RWPE2 (cell line): ENCODE measurements at regions not wholly inside any gene's neighbourhood (a gene's known extent, or its start where the extent isn't known, plus 50 kb on each side); places are given as distances from the start of the nearest gene placed in this dataset.

ENCODE experiments used
- ATAC-seq: fragments of 200-7000 bp; cut with Tn5 transposase; 3 replicates; pipeline ENCODE4 v1.9.1; 2021; ENCODE audit warnings: low read depth
- DNase-seq: peaks from one replicate; pipeline ENCODE4 v3.0.0-alpha.2; 2020; ENCODE audit warnings: low spot score
- H3K27ac ChIP-seq: fragments of 450-650 bp; 2 replicates; pipeline ENCODE4 v1.5.1; 2017; ENCODE audit warnings: mild to moderate bottlenecking; ENCODE audit not compliant: poor library complexity, severe bottlenecking
- H3K27me3 ChIP-seq: fragments of 250-450 bp; sonication (Bioruptor Pico); 2 replicates; pipeline ENCODE4 v1.5.1; 2021; ENCODE audit warnings: mild to moderate bottlenecking, moderate library complexity; ENCODE audit not compliant: insufficient read depth, poor library complexity, severe bottlenecking
- H3K36me3 ChIP-seq: fragments of 250-450 bp; sonication (Bioruptor Pico); 2 replicates; pipeline ENCODE4 v1.5.1; 2020; ENCODE audit warnings: low read depth, mild to moderate bottlenecking, moderate library complexity
- H3K4me1 ChIP-seq: fragments of 250-450 bp; sonication (Bioruptor Pico); 2 replicates; pipeline ENCODE4 v1.5.1; 2021; ENCODE audit warnings: mild to moderate bottlenecking, moderate library complexity; ENCODE audit not compliant: insufficient read depth, poor library complexity, severe bottlenecking
- H3K4me3 ChIP-seq: fragments of 250-450 bp; sonication (Bioruptor Pico); 2 replicates; pipeline ENCODE4 v1.5.1; 2021; ENCODE audit warnings: mild to moderate bottlenecking, moderate library complexity; ENCODE audit not compliant: severe bottlenecking
- H3K9me3 ChIP-seq: fragments of 250-450 bp; sonication (Bioruptor Pico); 2 replicates; pipeline ENCODE4 v1.5.1; 2021; ENCODE audit warnings: mild to moderate bottlenecking, moderate library complexity; ENCODE audit not compliant: severe bottlenecking
- CTCF ChIP-seq: fragments of 450-650 bp; IDR thresholded peaks from one replicate; pipeline ENCODE4 v1.5.1; 2017; ENCODE audit warnings: mild to moderate bottlenecking, moderate library complexity; ENCODE audit not compliant: poor library complexity, severe bottlenecking

GRCh38 chr20:5696011-5696559, 54.1 kb upstream of the SHLD1 start:
- H3K27ac ChIP-seq, result peak overlapping the region; percentile 27
- no peak for TF ChIP-seq CTCF
- ATAC-seq, result peak; percentile 98
- no peaks in the 10 kb centered on the region for H3K36me3 ChIP-seq
- H3K4me3 ChIP-seq, result no peak overlapping the region
- H3K27me3 ChIP-seq, result no peaks in the 10 kb centered on the region
- no peaks in the 10 kb centered on the region for H3K9me3 ChIP-seq
- H3K4me1 ChIP-seq, result peaks cover 7% of the 10 kb centered on the region
- DNase-seq, result peak; percentile 83

- no peak for DNase-seq
- Histone ChIP-seq H3K9me3 (no peaks in the 10 kb centered on the region), H3K4me1 (peaks cover 4% of the 10 kb centered on the region), H3K4me3 (no peak overlapping the region), H3K27ac (no peak overlapping the region), H3K36me3 (no peaks in the 10 kb centered on the region), H3K27me3 (no peaks in the 10 kb centered on the region)
- no peak for TF ChIP-seq CTCF
- ATAC-seq, result no peak
Observed at GRCh38 chr20:5691918-5692618, 58.1 kb upstream of the SHLD1 start.

- ATAC-seq (no peak), DNase-seq (no peak)
- Histone ChIP-seq H3K9me3 (no peaks in the 10 kb centered on the region), H3K4me3 (no peak overlapping the region), H3K4me1 (no peaks in the 10 kb centered on the region), H3K27me3 (no peaks in the 10 kb centered on the region), H3K36me3 (no peaks in the 10 kb centered on the region), H3K27ac (no peak overlapping the region)
- no peak for TF ChIP-seq CTCF
Observed at GRCh38 chr20:5689463-5689862, 60.7 kb upstream of the SHLD1 start.

- Histone ChIP-seq H3K27me3 (no peaks in the 10 kb centered on the region), H3K27ac (no peak overlapping the region), H3K4me3 (no peak overlapping the region), H3K36me3 (no peaks in the 10 kb centered on the region), H3K9me3 (no peaks in the 10 kb centered on the region), H3K4me1 (no peaks in the 10 kb centered on the region)
- no peak for ATAC-seq
- no peak for TF ChIP-seq CTCF
- no peak for DNase-seq
Observed at GRCh38 chr20:5688431-5688972, 61.7 kb upstream of the SHLD1 start.

- no peaks in the 10 kb centered on the region for H3K36me3 ChIP-seq
- no peak overlapping the region for H3K4me3 ChIP-seq
- no peak for ATAC-seq
- no peak for TF ChIP-seq CTCF
- H3K4me1 ChIP-seq, result no peaks in the 10 kb centered on the region
- H3K27ac ChIP-seq, result no peak overlapping the region
- no peak for DNase-seq
- no peaks in the 10 kb centered on the region for H3K9me3 ChIP-seq
- H3K27me3 ChIP-seq, result no peaks in the 10 kb centered on the region
Observed at GRCh38 chr20:5687884-5688283, 62.3 kb upstream of the SHLD1 start.
